ENCODE measurements at regions not wholly inside any gene's neighbourhood (a gene's known extent, or its start where the extent isn't known, plus 50 kb on each side); places are given as distances from the start of the nearest gene placed in this dataset.

DNA sequence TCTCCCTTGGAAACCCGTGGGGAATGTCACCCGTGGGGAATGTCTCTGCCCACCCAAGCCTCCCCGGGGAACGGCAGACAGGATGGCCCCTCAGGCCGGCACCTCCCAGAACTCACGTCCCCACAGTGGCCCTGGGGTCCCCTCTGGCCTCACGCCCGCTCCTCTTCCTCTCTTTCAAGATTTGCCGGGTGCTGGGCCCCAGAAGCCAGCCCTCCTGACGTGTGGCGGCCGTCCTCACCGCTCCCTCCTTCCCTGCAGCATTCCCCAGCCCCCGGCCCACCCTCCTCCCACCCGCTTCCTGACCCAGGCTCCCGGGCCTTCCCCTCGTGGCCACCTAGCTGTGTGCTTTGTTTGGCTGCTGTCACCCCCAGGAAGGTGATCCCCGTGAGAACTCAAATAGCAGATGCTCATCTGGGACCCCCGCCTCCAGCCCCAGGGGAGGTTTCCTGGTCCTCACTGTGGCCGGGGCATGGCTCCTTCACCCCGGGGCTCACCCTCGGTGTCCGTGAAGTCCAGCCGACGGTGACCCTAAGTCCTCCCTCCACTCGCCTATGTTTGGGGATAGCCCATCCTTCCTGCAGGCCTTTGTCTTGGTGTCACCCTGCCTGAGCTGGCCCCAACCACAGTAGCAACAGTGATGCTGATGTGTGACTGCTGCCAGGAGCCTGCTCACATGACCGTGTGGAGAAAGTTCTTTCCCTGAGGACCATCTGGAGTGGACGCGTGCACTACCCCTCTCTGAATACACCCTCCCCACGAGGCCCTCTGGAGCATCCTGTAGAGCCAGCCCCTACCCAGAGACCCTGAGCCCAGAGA, 163.3 kb upstream of the IER5L start:
- TF ChIP-seq, protein P1, sequence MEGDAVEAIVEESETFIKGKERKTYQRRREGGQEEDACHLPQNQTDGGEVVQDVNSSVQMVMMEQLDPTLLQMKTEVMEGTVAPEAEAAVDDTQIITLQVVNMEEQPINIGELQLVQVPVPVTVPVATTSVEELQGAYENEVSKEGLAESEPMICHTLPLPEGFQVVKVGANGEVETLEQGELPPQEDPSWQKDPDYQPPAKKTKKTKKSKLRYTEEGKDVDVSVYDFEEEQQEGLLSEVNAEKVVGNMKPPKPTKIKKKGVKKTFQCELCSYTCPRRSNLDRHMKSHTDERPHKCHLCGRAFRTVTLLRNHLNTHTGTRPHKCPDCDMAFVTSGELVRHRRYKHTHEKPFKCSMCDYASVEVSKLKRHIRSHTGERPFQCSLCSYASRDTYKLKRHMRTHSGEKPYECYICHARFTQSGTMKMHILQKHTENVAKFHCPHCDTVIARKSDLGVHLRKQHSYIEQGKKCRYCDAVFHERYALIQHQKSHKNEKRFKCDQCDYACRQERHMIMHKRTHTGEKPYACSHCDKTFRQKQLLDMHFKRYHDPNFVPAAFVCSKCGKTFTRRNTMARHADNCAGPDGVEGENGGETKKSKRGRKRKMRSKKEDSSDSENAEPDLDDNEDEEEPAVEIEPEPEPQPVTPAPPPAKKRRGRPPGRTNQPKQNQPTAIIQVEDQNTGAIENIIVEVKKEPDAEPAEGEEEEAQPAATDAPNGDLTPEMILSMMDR (IDR thresholded peaks at IDR 0.05), result no peak
- TF ChIP-seq ZFX (IDR thresholded peaks at IDR 0.05; ENCODE audit: borderline replicate concordance), result no peak

Measured in 22Rv1 (cell line).